ENCODE measurements at regions not wholly inside any gene's neighbourhood (a gene's known extent, or its start where the extent isn't known, plus 50 kb on each side); places are given as distances from the start of the nearest gene placed in this dataset.

- TF ChIP-seq EZH2 (IDR thresholded peaks at IDR 0.05; ENCODE audit: insufficient read depth, poor library complexity, severe bottlenecking) (no peak), EZH2phosphoT487 (IDR thresholded peaks at IDR 0.05; ENCODE audit: insufficient read depth, low read depth) (no peak)
These were observed 152.5 kb downstream of the AKR1D1 start for GRCh38 chr7:138228769-138229168.
